ENCODE measurements at regions not wholly inside any gene's neighbourhood (a gene's known extent, or its start where the extent isn't known, plus 50 kb on each side); places are given as distances from the start of the nearest gene placed in this dataset.

DNA sequence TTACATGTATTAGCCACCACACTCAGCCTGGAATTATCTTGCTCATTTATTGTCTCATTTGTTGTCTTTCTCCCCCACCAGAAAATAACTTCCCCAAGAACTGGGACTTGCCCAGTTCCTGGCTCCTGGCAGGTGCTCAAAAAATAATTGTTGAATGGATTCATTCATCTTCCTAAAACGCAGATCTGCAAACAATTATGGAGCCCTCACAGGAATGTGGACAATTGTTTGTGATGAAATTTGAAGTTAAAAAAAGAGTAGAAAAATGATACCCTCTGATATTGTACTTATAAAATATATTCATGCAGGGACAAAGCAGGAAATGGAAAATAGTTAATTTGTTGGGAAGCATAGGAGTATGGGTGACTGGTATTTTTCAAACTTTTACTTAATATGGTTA lies 60.7 kb upstream of the MAP1LC3B2 start:
- no peak for DNase-seq

DNA sequence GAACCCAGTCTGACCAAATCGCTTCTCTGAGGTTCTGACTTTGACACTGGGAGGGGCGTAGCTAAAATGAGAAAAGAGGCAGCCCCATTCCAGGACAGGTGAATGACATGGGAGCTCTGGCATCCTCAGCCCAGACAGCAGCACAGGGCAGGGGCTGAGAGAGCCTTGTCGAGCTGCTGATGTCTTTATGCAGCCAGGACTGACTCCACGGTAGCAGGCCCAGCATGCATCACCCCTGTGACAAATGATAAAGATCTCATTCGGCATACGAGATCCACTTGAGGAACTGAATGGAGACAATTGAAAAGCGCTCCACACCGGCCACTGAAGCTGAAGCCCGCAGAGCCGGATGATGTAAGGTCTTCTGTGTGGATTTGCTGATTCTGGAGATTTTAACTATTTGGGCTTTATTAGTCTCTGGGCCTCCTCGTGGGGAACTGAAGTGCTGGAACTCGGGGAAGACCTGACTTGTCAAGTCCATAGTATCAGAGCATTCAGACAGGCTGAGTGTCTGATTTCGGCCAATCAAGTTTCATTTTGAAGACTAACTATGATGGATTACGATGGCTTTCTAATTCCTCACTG lies 56.9 kb upstream of the MAP1LC3B2 start:
- DNase-seq: no peak

DNA sequence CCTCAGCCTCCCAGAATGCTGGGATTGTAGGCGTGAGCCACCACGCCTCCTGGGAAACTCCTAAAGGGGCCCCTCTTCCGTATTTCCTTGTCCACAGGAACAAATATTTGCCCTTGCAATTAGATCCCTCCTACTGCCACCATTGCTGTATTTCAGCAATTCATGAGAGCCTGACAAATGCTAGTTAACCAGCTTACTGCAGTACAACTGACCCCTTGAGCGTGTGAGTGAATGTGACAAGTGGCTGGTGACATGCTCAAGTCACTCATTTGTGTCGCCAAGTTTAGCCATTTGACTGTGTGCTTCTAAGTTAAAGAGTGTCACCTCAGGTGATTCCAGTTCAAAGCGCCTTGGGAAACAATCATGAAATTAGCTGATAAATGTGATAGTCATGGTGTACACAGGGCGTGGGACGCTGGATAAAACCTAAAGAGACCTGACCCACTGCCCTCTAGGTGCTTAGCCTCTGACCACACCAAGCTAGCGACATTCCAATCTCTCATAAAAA lies 56.1 kb upstream of the MAP1LC3B2 start:
- no peak for DNase-seq

DNA sequence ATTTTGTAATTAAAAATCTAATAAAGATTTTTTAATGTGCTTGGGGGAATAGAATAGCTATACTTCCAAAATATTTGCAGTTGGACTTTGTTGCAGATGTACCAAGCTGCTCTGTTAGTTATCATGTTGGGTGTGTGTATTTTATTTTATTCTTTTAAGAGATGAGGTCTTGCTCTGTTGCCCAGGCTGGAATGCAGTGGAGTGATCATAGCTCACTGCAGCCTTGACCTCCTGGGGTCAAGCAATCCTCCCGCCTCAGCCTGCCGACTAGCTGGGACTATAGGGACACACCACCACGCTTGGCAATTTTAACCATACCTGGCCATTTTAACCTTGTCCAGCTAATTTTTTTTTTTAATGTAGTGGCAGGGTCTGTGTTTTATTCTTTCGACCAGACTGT lies 54.7 kb upstream of the MAP1LC3B2 start:
- DNase-seq: no peak

DNA sequence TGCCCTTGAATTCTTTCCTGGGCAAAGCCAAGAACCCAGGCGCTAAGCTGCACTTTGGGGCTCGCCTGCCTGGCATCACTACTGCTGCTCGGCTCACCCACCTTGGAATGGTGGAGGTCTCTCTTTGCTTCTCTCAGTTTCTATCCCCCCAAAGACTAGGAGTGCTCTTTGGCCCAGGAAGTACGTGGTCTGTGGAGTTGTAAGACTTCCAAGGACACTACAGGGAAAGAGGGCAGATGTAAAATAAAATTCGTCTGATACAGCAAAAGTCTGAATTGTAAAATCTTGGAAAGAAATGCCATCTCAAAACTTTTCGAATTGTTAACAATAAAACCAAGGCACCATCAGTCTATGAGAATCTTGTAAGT lies 52.5 kb upstream of the MAP1LC3B2 start:
- DNase-seq: no peak

DNA sequence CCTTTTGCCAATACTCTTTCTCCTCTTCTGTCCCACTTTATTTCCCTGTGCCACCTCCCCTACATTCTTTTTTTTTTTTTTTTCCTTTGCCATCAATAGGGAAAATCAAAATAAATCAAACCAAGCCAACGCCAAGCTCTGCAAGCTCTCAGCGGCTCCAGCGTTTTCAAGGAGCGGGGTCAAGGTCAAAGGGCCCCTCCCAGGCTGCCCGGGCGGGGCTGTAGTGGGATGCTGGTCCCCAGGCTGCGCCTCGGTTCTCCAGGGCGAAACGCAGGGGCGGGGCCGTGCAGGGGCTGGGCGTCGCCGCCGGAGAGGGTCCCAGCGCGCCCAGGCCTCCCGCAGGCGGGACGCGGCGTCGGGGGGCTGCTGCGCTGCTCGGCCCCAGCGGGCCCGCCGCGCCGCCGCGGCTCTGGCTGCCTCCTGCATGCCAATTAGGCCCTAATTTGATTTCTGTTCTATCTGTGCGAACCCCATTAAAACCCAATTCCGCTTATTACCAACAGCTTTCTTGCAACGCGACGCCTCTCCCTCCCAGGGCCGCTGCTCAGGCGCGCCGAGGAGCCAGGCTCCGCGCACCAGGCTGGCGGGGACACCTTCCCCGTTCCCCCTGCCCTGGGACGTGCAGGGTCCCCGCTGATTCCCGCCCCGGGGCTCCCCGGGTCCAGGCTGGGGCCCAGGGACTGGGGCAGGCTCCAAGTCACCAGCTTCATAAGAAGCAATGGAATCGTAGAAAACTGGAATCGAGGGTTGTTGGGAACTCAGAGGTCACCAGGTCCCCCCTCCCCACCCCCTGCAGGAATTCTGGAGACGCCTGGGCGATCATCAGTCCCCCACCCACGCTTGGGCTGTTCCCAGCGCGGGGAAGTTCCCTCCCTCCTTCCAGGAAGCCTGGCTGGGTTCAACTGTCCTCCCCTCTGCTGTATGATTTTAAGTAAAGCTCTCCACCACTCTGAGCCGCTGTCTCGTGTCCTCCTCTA lies 50.7 kb upstream of the MAP1LC3B2 start:
- no peak for DNase-seq

Data from activated CD8-positive, alpha-beta memory T cell treated with anti-CD3 and anti-CD28 coated beads, Interleukin-2, amount 50 U/mL, for 4 hours (primary cell).